ENCODE measurements at regions not wholly inside any gene's neighbourhood (a gene's known extent, or its start where the extent isn't known, plus 50 kb on each side); places are given as distances from the start of the nearest gene placed in this dataset.

GRCh38 chr20:11128721-11129120 lies 454.9 kb upstream of the JAG1 start:
- no peak for TF ChIP-seq REST (IDR thresholded peaks at IDR 0.05; ENCODE audit: insufficient read depth in 1 of 2, low read depth in 2 of 2, low read length in 2 of 2)
- TF ChIP-seq SIN3A (IDR thresholded peaks at IDR 0.05; ENCODE audit: borderline replicate concordance, insufficient read depth, low read length) = no peak
- no peak for TF ChIP-seq TAF1 (IDR thresholded peaks at IDR 0.05; ENCODE audit: borderline replicate concordance, insufficient read depth, low read length)
- TF ChIP-seq FOXP2 (optimal IDR thresholded peaks at IDR 0.05; ENCODE audit: borderline replicate concordance, extremely low read depth, extremely low read length, insufficient read depth) = no peak
- no peak for TF ChIP-seq POLR2AphosphoS5 (IDR thresholded peaks at IDR 0.05; ENCODE audit: low read depth, low read length)

- TF ChIP-seq REST (IDR thresholded peaks at IDR 0.05; ENCODE audit: insufficient read depth in 1 of 2, low read depth in 2 of 2, low read length in 2 of 2) = no peak
- no peak for TF ChIP-seq FOXP2 (optimal IDR thresholded peaks at IDR 0.05; ENCODE audit: borderline replicate concordance, extremely low read depth, extremely low read length, insufficient read depth)
- TF ChIP-seq SIN3A (IDR thresholded peaks at IDR 0.05; ENCODE audit: borderline replicate concordance, insufficient read depth, low read length) = no peak
- TF ChIP-seq TAF1 (IDR thresholded peaks at IDR 0.05; ENCODE audit: borderline replicate concordance, insufficient read depth, low read length) = no peak
- no peak for TF ChIP-seq POLR2AphosphoS5 (IDR thresholded peaks at IDR 0.05; ENCODE audit: low read depth, low read length)
Measured at GRCh38 chr20:11130554-11131166, 456.9 kb upstream of the JAG1 start.

- TF ChIP-seq REST (IDR thresholded peaks at IDR 0.05; ENCODE audit: insufficient read depth in 1 of 2, low read depth in 2 of 2, low read length in 2 of 2) (no peak), FOXP2 (optimal IDR thresholded peaks at IDR 0.05; ENCODE audit: borderline replicate concordance, extremely low read depth, extremely low read length, insufficient read depth) (no peak), POLR2AphosphoS5 (IDR thresholded peaks at IDR 0.05; ENCODE audit: low read depth, low read length) (no peak), TAF1 (IDR thresholded peaks at IDR 0.05; ENCODE audit: borderline replicate concordance, insufficient read depth, low read length) (no peak), SIN3A (IDR thresholded peaks at IDR 0.05; ENCODE audit: borderline replicate concordance, insufficient read depth, low read length) (no peak)
Measured at GRCh38 chr20:11132819-11133415, 459.1 kb upstream of the JAG1 start.

- no peak for TF ChIP-seq POLR2AphosphoS5 (IDR thresholded peaks at IDR 0.05; ENCODE audit: low read depth, low read length)
- TF ChIP-seq REST (IDR thresholded peaks at IDR 0.05; ENCODE audit: insufficient read depth in 1 of 2, low read depth in 2 of 2, low read length in 2 of 2) = no peak
- TF ChIP-seq SIN3A (IDR thresholded peaks at IDR 0.05; ENCODE audit: borderline replicate concordance, insufficient read depth, low read length) = no peak
- no peak for TF ChIP-seq TAF1 (IDR thresholded peaks at IDR 0.05; ENCODE audit: borderline replicate concordance, insufficient read depth, low read length)
- TF ChIP-seq FOXP2 (optimal IDR thresholded peaks at IDR 0.05; ENCODE audit: borderline replicate concordance, extremely low read depth, extremely low read length, insufficient read depth) = no peak
Measured at GRCh38 chr20:11136691-11137090, 462.9 kb upstream of the JAG1 start.
